ENCODE measurements at regions not wholly inside any gene's neighbourhood (a gene's known extent, or its start where the extent isn't known, plus 50 kb on each side); places are given as distances from the start of the nearest gene placed in this dataset.

DNA sequence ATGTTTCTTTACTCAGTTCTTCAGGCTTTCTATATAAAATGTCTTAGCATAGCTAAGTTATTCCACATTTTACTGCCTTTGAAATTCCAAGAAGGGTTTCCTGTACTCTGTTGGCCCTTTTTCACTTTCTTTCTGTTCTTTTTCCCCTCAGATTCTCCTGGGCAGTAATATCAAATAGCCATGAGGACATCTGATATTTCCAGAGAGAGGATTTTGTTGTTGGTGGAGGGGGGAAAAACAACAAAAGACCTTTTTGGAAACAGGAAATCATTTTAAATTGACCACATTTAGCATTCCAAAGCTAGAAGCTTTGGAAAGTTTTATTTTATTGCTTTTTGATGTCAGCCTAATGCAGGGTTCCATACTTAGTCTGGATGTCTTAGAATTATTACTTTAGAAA is 445.4 kb downstream of the GJA1 start:
- Mint-ChIP-seq H3K9me3 (ENCODE audit: unreplicated experiment) (no peaks in the 10 kb centered on the region), H3K4me3 (ENCODE audit: unreplicated experiment) (no peak overlapping the region), H3K36me3 (ENCODE audit: low read depth, unreplicated experiment) (no peaks in the 10 kb centered on the region), H3K4me1 (ENCODE audit: unreplicated experiment) (peaks cover 2% of the 10 kb centered on the region), H3K27me3 (ENCODE audit: unreplicated experiment) (no peaks in the 10 kb centered on the region), H3K27ac (ENCODE audit: unreplicated experiment) (no peak overlapping the region)
- TF ChIP-seq, protein P1, sequence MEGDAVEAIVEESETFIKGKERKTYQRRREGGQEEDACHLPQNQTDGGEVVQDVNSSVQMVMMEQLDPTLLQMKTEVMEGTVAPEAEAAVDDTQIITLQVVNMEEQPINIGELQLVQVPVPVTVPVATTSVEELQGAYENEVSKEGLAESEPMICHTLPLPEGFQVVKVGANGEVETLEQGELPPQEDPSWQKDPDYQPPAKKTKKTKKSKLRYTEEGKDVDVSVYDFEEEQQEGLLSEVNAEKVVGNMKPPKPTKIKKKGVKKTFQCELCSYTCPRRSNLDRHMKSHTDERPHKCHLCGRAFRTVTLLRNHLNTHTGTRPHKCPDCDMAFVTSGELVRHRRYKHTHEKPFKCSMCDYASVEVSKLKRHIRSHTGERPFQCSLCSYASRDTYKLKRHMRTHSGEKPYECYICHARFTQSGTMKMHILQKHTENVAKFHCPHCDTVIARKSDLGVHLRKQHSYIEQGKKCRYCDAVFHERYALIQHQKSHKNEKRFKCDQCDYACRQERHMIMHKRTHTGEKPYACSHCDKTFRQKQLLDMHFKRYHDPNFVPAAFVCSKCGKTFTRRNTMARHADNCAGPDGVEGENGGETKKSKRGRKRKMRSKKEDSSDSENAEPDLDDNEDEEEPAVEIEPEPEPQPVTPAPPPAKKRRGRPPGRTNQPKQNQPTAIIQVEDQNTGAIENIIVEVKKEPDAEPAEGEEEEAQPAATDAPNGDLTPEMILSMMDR (IDR thresholded peaks at IDR 0.05; ENCODE audit: unreplicated experiment): no peak
- DNase-seq (ENCODE audit: low spot score): no peak

- H3K27ac Mint-ChIP-seq (ENCODE audit: unreplicated experiment): no peak overlapping the region
- no peak for DNase-seq (ENCODE audit: low spot score)
- TF ChIP-seq, protein P1 (IDR thresholded peaks at IDR 0.05; ENCODE audit: unreplicated experiment): no peak
- H3K36me3 Mint-ChIP-seq (ENCODE audit: low read depth, unreplicated experiment): no peaks in the 10 kb centered on the region
- H3K27me3 Mint-ChIP-seq (ENCODE audit: unreplicated experiment): no peaks in the 10 kb centered on the region
- H3K9me3 Mint-ChIP-seq (ENCODE audit: unreplicated experiment): no peaks in the 10 kb centered on the region
- H3K4me1 Mint-ChIP-seq (ENCODE audit: unreplicated experiment): peaks cover 2% of the 10 kb centered on the region
- H3K4me3 Mint-ChIP-seq (ENCODE audit: unreplicated experiment): no peak overlapping the region
These were observed 446.7 kb downstream of the GJA1 start for GRCh38 chr6:121881974-121882667.

GRCh38 chr6:121884091-121884490 is 448.6 kb downstream of the GJA1 start:
- no peaks in the 10 kb centered on the region for H3K27me3 Mint-ChIP-seq (ENCODE audit: unreplicated experiment)
- H3K27ac Mint-ChIP-seq (ENCODE audit: unreplicated experiment): no peak overlapping the region
- no peak overlapping the region for H3K4me3 Mint-ChIP-seq (ENCODE audit: unreplicated experiment)
- H3K4me1 Mint-ChIP-seq (ENCODE audit: unreplicated experiment): peaks cover 2% of the 10 kb centered on the region
- TF ChIP-seq, protein P1 (IDR thresholded peaks at IDR 0.05; ENCODE audit: unreplicated experiment): no peak
- H3K36me3 Mint-ChIP-seq (ENCODE audit: low read depth, unreplicated experiment): no peaks in the 10 kb centered on the region
- no peak for DNase-seq (ENCODE audit: low spot score)
- H3K9me3 Mint-ChIP-seq (ENCODE audit: unreplicated experiment): no peaks in the 10 kb centered on the region

DNA sequence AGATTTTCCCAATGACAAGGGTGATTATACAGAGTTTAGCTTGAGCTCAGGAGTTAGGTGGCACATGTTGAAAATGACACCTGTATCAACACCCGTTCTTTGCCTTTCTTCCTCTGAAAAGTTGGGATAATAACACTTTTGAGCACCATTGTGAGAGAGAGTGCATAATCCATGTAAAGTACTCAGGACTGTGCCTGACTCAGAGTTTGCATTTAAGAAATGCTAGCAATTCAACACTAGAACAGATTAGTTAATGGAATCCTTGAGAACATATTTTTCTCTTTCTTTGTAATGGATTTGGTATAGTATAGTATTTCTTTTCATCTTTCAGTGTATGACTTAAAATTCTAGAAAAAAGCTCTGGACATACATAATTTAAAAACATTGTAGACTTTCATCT is 449.2 kb downstream of the GJA1 start:
- H3K9me3 Mint-ChIP-seq (ENCODE audit: unreplicated experiment): no peaks in the 10 kb centered on the region
- no peaks in the 10 kb centered on the region for H3K27me3 Mint-ChIP-seq (ENCODE audit: unreplicated experiment)
- no peak overlapping the region for H3K27ac Mint-ChIP-seq (ENCODE audit: unreplicated experiment)
- no peak for DNase-seq (ENCODE audit: low spot score)
- H3K36me3 Mint-ChIP-seq (ENCODE audit: low read depth, unreplicated experiment): no peaks in the 10 kb centered on the region
- H3K4me1 Mint-ChIP-seq (ENCODE audit: unreplicated experiment): peaks cover 2% of the 10 kb centered on the region
- no peak overlapping the region for H3K4me3 Mint-ChIP-seq (ENCODE audit: unreplicated experiment)
- TF ChIP-seq, protein P1 (IDR thresholded peaks at IDR 0.05; ENCODE audit: unreplicated experiment): no peak

DNA sequence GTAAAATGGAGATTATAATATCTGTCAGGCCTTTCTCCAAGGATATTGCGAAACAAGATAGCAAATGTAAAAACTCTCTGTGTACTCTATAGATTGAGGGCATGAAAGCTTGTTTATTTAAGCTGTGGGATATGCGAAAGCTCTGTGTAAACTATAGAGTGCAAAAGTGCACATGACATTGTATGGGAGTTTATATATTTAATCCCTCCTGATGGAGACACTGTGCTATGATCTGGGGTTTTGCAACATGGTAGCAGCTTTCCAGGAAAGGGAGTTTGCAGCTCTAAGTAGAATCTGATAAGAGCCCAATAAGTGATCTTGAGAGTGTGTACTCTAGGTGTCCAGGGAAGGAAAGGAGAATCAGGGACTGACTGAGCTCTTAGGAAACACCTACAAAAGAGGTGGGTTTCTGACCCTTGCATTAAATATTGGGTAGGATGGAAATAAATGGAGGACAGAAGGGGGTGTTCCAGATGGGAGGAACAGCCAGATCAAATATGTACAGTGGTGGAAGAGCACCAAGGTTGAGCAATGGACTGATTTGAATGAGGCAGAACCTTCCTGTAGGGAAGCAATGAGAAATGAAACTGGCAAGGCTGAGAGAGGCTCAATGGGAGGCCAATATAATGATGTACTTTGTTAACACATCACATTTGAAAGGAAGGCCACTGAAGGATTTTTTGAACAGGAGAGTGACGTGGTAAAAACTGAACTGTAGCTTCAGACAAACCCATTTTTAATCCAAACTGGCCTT is 450.1 kb downstream of the GJA1 start:
- Mint-ChIP-seq H3K27ac (ENCODE audit: unreplicated experiment) (no peak overlapping the region), H3K9me3 (ENCODE audit: unreplicated experiment) (no peaks in the 10 kb centered on the region), H3K36me3 (ENCODE audit: low read depth, unreplicated experiment) (no peaks in the 10 kb centered on the region), H3K27me3 (ENCODE audit: unreplicated experiment) (no peaks in the 10 kb centered on the region), H3K4me1 (ENCODE audit: unreplicated experiment) (peaks cover 9% of the 10 kb centered on the region), H3K4me3 (ENCODE audit: unreplicated experiment) (no peak overlapping the region)
- no peak for DNase-seq (ENCODE audit: low spot score)
- TF ChIP-seq, protein P1 (IDR thresholded peaks at IDR 0.05; ENCODE audit: unreplicated experiment): no peak
